Suprapubic skin (tissue), 4 donors: ENCODE measurements at regions not wholly inside any gene's neighbourhood (a gene's known extent, or its start where the extent isn't known, plus 50 kb on each side); places are given as distances from the start of the nearest gene placed in this dataset.

ENCODE experiments used
- POLR2A ChIP-seq, 2 donors: fragments of 450-650 bp; IDR thresholded peaks; one replicate each; pipeline ENCODE4 v1.6.1; 2017; ENCODE audit warnings: antibody characterized with exemption in 2 of 2, mild to moderate bottlenecking in 2 of 2, moderate library complexity in 2 of 2
- POLR2AphosphoS5 ChIP-seq, 3 donors: sonication (generic); formaldehyde crosslinking; IDR thresholded peaks; one replicate each; pipeline ENCODE4 v1.6.1; 2017; ENCODE audit warnings: antibody characterized with exemption in 3 of 3
- TF ChIP-seq, protein P1 (sequence below), 2 donors: fragments of 200-600 bp in 1 of 2; fragments of 450-650 bp in 1 of 2; sonication (generic) in 1 of 2; IDR thresholded peaks; one replicate each; pipeline ENCODE4 v1.5.1; 2016 to 2019; ENCODE audit warnings: antibody characterized with exemption in 2 of 2, mild to moderate bottlenecking in 1 of 2, moderate library complexity in 1 of 2

DNA sequence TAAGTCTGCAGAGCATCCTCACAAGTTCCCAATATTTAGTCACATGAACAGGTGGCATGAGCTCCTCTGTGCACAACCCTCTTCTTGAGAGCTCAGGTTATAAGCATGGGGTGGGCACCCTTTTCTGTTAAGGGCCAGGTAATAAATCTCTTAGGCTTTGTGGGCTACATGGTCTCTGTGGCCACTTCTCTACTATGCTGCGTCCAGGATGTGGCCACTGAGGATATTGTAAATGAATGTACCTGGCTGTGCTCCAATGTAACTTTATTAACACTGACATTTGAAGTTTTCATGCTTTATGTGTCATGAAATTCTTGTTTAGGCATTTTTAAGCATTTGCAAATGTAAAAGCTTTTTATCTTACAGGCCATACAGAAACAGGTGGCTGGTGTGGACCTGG is 116.8 kb upstream of the ST6GAL2 start:
- TF ChIP-seq, protein P1, sequence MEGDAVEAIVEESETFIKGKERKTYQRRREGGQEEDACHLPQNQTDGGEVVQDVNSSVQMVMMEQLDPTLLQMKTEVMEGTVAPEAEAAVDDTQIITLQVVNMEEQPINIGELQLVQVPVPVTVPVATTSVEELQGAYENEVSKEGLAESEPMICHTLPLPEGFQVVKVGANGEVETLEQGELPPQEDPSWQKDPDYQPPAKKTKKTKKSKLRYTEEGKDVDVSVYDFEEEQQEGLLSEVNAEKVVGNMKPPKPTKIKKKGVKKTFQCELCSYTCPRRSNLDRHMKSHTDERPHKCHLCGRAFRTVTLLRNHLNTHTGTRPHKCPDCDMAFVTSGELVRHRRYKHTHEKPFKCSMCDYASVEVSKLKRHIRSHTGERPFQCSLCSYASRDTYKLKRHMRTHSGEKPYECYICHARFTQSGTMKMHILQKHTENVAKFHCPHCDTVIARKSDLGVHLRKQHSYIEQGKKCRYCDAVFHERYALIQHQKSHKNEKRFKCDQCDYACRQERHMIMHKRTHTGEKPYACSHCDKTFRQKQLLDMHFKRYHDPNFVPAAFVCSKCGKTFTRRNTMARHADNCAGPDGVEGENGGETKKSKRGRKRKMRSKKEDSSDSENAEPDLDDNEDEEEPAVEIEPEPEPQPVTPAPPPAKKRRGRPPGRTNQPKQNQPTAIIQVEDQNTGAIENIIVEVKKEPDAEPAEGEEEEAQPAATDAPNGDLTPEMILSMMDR (IDR thresholded peaks at IDR 0.05), result no peak
- TF ChIP-seq POLR2A (IDR thresholded peaks at IDR 0.05) (no peak), POLR2AphosphoS5 (IDR thresholded peaks at IDR 0.05) (no peak)
